ENCODE measurements at regions not wholly inside any gene's neighbourhood (a gene's known extent, or its start where the extent isn't known, plus 50 kb on each side); places are given as distances from the start of the nearest gene placed in this dataset.

DNA sequence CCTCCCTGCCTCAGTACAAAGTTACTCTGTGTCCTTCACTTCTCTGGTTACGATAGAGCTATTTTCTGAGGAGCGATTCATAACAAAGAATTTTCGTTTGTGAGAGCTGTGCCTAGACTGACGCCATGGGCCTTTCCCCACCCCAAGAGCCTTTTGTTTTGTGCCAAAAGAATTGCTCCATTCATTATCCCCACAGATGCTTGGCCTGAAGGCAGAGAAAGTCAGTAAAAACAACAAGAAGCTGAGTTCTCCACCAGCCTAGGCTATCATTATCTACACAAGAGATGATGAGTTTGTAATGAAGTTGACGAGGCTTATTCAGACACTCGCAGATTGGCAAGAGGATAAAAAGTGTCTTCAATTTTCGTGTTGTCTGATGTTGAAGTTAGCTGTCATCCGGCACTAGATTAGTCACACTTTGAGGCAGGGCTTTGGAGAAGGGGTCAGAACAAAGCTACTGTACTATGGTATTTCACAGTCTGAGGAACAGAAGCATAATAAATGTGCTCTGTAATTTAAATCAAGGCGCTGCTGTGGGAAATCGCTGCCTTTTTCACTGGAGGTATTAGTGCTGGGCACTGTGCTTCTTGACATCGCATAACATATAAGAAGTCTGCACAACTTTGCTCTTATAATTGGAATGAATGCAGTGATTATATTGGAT, 278.4 kb upstream of the FIGN start:
- TF ChIP-seq, protein P1, sequence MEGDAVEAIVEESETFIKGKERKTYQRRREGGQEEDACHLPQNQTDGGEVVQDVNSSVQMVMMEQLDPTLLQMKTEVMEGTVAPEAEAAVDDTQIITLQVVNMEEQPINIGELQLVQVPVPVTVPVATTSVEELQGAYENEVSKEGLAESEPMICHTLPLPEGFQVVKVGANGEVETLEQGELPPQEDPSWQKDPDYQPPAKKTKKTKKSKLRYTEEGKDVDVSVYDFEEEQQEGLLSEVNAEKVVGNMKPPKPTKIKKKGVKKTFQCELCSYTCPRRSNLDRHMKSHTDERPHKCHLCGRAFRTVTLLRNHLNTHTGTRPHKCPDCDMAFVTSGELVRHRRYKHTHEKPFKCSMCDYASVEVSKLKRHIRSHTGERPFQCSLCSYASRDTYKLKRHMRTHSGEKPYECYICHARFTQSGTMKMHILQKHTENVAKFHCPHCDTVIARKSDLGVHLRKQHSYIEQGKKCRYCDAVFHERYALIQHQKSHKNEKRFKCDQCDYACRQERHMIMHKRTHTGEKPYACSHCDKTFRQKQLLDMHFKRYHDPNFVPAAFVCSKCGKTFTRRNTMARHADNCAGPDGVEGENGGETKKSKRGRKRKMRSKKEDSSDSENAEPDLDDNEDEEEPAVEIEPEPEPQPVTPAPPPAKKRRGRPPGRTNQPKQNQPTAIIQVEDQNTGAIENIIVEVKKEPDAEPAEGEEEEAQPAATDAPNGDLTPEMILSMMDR (IDR thresholded peaks at IDR 0.05; ENCODE audit: low read depth, low read length), result no peak
- no peak overlapping the region for H3K4me3 ChIP-seq (ENCODE audit: low read depth, low read length)
- peak; percentile 32 for DNase-seq (ENCODE audit: low read depth, low spot score)
- in situ Hi-C loops (cut with HindIII; ENCODE audit: low sequenced_read_pairs), result no loop called here

DNA sequence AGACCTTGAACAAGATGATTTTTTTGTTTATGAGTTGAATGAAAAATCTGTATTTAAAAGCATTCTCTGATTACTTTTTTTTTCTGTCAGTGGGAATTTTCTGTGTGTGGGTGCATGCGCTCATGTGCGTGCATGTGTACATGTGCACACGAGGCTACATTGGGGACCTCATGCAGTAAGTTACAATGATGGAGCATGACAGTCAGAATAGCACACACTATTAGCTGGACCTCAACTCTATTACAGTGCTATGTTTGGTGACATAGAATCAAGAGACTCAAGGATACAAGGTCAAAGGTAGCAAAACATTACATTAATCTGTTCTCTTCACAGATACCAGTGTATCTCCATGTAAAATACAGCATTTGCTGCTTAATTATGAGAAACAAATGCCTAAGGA, 276.8 kb upstream of the FIGN start:
- H3K4me3 ChIP-seq (ENCODE audit: low read depth, low read length), result no peak overlapping the region
- TF ChIP-seq, protein P1 (IDR thresholded peaks at IDR 0.05; ENCODE audit: low read depth, low read length), result no peak
- in situ Hi-C loops (cut with HindIII; ENCODE audit: low sequenced_read_pairs), result no loop called here
- no peak for DNase-seq (ENCODE audit: low read depth, low spot score)

DNA sequence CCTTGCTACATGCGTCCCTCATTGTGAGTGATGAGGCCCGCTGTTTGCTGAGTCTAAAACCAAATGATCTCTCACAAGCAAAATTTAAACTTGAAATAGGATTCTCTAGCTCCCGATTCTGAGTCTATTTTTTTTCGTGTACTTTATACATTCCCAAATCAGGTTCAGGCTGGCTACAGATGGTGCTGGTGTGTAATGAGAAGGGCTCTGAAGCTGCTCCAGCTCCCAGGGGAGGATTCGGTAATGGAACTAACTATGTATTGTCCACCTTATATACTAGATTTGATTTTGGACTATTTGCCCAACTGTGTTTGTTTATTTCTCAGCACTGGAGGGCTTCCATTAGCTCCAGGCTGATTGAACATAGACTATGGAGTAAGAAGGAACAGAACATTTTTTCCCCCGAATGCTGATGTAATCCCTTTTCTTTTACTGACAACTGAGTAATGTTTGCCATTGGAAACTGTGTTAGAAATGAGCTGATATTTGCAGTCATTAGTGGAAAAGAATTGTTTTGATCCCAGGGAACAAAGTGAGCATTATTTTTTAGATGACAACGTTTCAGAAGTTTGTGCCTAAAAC, 274.0 kb upstream of the FIGN start:
- no peak for DNase-seq (ENCODE audit: low read depth, low spot score)
- in situ Hi-C loops (cut with HindIII; ENCODE audit: low sequenced_read_pairs), result no loop called here
- no peak overlapping the region for H3K4me3 ChIP-seq (ENCODE audit: low read depth, low read length)
- TF ChIP-seq, protein P1 (IDR thresholded peaks at IDR 0.05; ENCODE audit: low read depth, low read length), result no peak

DNA sequence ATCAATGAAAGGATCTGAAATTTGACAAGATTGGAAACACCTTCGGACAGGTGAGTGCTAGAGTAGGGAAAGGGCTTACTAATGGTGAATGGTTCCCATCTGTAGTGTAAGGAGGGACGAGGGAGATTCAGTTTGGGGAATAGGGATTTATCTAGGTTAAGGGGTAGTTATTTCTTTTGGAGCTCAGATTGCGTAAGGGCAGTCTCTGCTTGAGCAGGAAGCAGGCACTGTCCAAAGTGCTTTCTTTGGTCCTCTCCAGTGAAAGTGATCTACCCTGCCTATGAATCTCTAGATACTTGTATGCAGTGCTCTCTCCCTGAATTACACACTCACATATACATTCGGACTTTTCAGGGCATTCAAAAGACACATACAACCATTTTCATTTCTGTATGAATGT, 272.9 kb upstream of the FIGN start:
- no peak overlapping the region for H3K4me3 ChIP-seq (ENCODE audit: low read depth, low read length)
- no peak for DNase-seq (ENCODE audit: low read depth, low spot score)
- in situ Hi-C loops (cut with HindIII; ENCODE audit: low sequenced_read_pairs), result no loop called here
- TF ChIP-seq, protein P1 (IDR thresholded peaks at IDR 0.05; ENCODE audit: low read depth, low read length), result no peak

DNA sequence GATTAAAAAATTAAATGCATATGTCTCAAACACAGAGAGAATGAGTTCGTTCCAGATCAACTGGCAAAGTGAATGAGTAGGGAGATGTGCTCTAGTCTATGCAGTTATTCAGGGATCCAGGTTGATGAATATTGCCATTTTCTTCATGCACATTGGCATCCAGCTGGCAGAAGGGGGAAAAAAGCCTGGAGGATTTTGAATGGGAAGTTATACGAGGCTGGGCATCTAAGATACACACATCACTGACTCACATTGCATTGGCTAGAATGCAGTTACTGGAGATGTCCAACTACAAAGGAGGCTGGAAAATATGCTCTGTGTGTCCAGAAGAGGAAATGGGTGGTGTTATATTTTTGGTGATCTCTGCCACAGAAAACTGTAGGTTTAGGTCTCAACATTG, 270.9 kb upstream of the FIGN start:
- no peak for DNase-seq (ENCODE audit: low read depth, low spot score)
- TF ChIP-seq, protein P1 (IDR thresholded peaks at IDR 0.05; ENCODE audit: low read depth, low read length), result no peak
- in situ Hi-C loops (cut with HindIII; ENCODE audit: low sequenced_read_pairs), result no loop called here
- no peak overlapping the region for H3K4me3 ChIP-seq (ENCODE audit: low read depth, low read length)

DNA sequence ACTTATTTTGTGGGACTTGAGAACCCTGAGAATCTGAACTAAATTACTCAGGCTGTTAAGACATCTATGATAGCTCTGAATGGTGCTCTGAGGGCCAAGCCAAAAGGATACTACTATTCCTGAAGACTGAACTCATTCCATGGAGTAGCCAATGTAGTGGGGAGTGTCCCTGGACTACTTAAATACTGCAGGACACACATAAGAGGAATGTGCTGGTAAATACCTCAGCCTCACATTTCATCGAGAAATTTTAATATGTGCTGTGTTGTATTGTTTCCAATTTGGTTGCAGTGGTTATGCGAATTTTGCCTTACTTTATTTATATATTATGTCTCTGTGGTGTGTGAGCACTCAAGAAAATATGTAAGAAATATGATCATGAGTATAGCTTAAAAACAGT, 264.4 kb upstream of the FIGN start:
- TF ChIP-seq, protein P1 (IDR thresholded peaks at IDR 0.05; ENCODE audit: low read depth, low read length), result no peak
- peak; percentile 48 for DNase-seq (ENCODE audit: low read depth, low spot score)
- no peak overlapping the region for H3K4me3 ChIP-seq (ENCODE audit: low read depth, low read length)
- in situ Hi-C loops (cut with HindIII; ENCODE audit: low sequenced_read_pairs), result no loop called here
